Ovary (tissue), 7 donors: ENCODE measurements at regions not wholly inside any gene's neighbourhood (a gene's known extent, or its start where the extent isn't known, plus 50 kb on each side); places are given as distances from the start of the nearest gene placed in this dataset.

Experiments used
- DNase-seq, 5 donors: peaks; one replicate each; pipeline ENCODE4 v3.0.0-alpha.2; 2019 to 2020
- H3K27ac ChIP-seq, 2 donors: fragments of 200-600 bp; one replicate each; pipeline versions ENCODE4 v1.5.1 to v1.8.0; 2019 to 2022
- H3K27me3 ChIP-seq: fragments of 200-600 bp; one replicate; pipeline ENCODE4 v1.8.0; 2022
- H3K36me3 ChIP-seq: fragments of 200-600 bp; sonication (generic); one replicate; pipeline ENCODE4 v1.5.1; 2019
- H3K4me1 ChIP-seq: one replicate; pipeline ENCODE4 v1.8.1; 2013; ENCODE audit warnings: mild to moderate bottlenecking, moderate library complexity; ENCODE audit not compliant: insufficient read depth
- H3K4me3 ChIP-seq: fragments of 200-600 bp; sonication (generic); one replicate; pipeline ENCODE4 v1.5.1; 2017
- H3K9me3 ChIP-seq, 2 donors: fragments of 200-600 bp in 1 of 2; sonication (generic) in 1 of 2; one replicate each; pipeline versions ENCODE4 v1.5.1 to v1.8.1; 2013 to 2019; ENCODE audit warnings: mild to moderate bottlenecking in 1 of 2, moderate library complexity in 1 of 2
- CTCF ChIP-seq, 3 donors: fragments of 450-650 bp in 2 of 3; fragments of 200-600 bp in 1 of 3; IDR thresholded peaks; one replicate each; pipeline versions ENCODE4 v1.5.1 to v1.8.0; 2016 to 2022; ENCODE audit warnings: antibody characterized with exemption in 3 of 3, mild to moderate bottlenecking in 1 of 3
- EP300 ChIP-seq: sonication (generic); formaldehyde crosslinking; IDR thresholded peaks from one replicate; pipeline ENCODE4 v1.6.1; 2017; ENCODE audit warnings: antibody characterized with exemption
- POLR2A ChIP-seq: fragments of 450-650 bp; IDR thresholded peaks from one replicate; pipeline ENCODE4 v1.6.1; 2017; ENCODE audit warnings: antibody characterized with exemption, mild to moderate bottlenecking, moderate library complexity
- WGBS, 3 donors: extraction: QIAGEN DNeasy Blood & Tissue Kit in 1 of 3; methylation state at CpG; one replicate each; pipeline versions ENCODE4 v1.1.5 to v1.1.7; 2013 to 2017; 5-methylcytosine and 5-hydroxymethylcytosine counted together
- intact Hi-C, 4 donors: fragments of 100-400 bp; cut with DNase I; formaldehyde crosslinking; loops; one replicate each; pipeline versions ENCODE4 v1.11.0 to v1.15.1; 2022 to 2023
- donor health status: DM: no; HTN: no; CAD: no; lungs with moderate emphysema.
- donor health status: DM: no; HTN: no; CAD: no.
- donor health status: Bipolar disorder and iron deficiency.
- donor health status: DM: no; HTN: no; CAD: no.
- donor health status: DM: yes; HTN: yes; CAD: no.

- H3K9me3 ChIP-seq = no peaks in the 10 kb centered on the region
- peaks cover 1% of the 10 kb centered on the region for H3K4me1 ChIP-seq
- H3K27me3 ChIP-seq = no peaks in the 10 kb centered on the region
- intact Hi-C loops = no loop called here
- no peak overlapping the region for H3K27ac ChIP-seq
- TF ChIP-seq CTCF (IDR thresholded peaks at IDR 0.05) = no peak
- no peak for TF ChIP-seq EP300
- no peaks in the 10 kb centered on the region for H3K36me3 ChIP-seq
- H3K4me3 ChIP-seq = no peak overlapping the region
- DNase-seq = no peak
These were observed 127.0 kb downstream of the PRELID2 start for GRCh38 chr5:145708169-145708568.

GRCh38 chr5:145704724-145705123 lies 130.4 kb downstream of the PRELID2 start:
- no peaks in the 10 kb centered on the region for H3K27me3 ChIP-seq
- DNase-seq = no peak
- no peak overlapping the region for H3K4me3 ChIP-seq
- intact Hi-C loops = no loop called here
- TF ChIP-seq POLR2A = no peak
- no peak for TF ChIP-seq EP300
- no peak for TF ChIP-seq CTCF (IDR thresholded peaks at IDR 0.05)
- no peaks in the 10 kb centered on the region for H3K36me3 ChIP-seq
- H3K27ac ChIP-seq = no peak overlapping the region
- 89 to 90% (median 90%) methylated on average over 3 of the region's 3 CpGs for WGBS, 3 donors
- no peaks in the 10 kb centered on the region for H3K4me1 ChIP-seq
- H3K9me3 ChIP-seq = no peaks in the 10 kb centered on the region

- H3K36me3 ChIP-seq = no peaks in the 10 kb centered on the region
- intact Hi-C loops = no loop called here
- no peaks in the 10 kb centered on the region for H3K4me1 ChIP-seq
- 91 to 96% (median 94%) methylated on average over 4 of the region's 4 CpGs for WGBS, 3 donors
- no peak for TF ChIP-seq POLR2A
- TF ChIP-seq CTCF (IDR thresholded peaks at IDR 0.05) = no peak
- no peak for TF ChIP-seq EP300
- H3K4me3 ChIP-seq = no peak overlapping the region
- H3K27me3 ChIP-seq = no peaks in the 10 kb centered on the region
- H3K9me3 ChIP-seq = no peaks in the 10 kb centered on the region
- H3K27ac ChIP-seq = no peak overlapping the region
- DNase-seq = no peak
These were observed 131.3 kb downstream of the PRELID2 start for GRCh38 chr5:145703856-145704255.

GRCh38 chr5:145701404-145701803 lies 133.7 kb downstream of the PRELID2 start:
- TF ChIP-seq POLR2A (no peak), CTCF (IDR thresholded peaks at IDR 0.05) (no peak), EP300 (no peak)
- Histone ChIP-seq H3K4me1 (no peaks in the 10 kb centered on the region), H3K4me3 (no peak overlapping the region), H3K27ac (no peak overlapping the region), H3K9me3 (no peaks in the 10 kb centered on the region), H3K36me3 (no peaks in the 10 kb centered on the region), H3K27me3 (no peaks in the 10 kb centered on the region)
- DNase-seq = no peak
- 90 to 96% (median 94%) methylated on average over 3 of the region's 3 CpGs for WGBS, 3 donors
- intact Hi-C loops = no loop called here

GRCh38 chr5:145699846-145700245 lies 135.3 kb downstream of the PRELID2 start:
- TF ChIP-seq CTCF (IDR thresholded peaks at IDR 0.05) (no peak), EP300 (no peak), POLR2A (no peak)
- no peaks in the 10 kb centered on the region for H3K36me3 ChIP-seq
- H3K27ac ChIP-seq = no peak overlapping the region
- intact Hi-C loops = no loop called here
- H3K27me3 ChIP-seq = no peaks in the 10 kb centered on the region
- no peak overlapping the region for H3K4me3 ChIP-seq
- no peaks in the 10 kb centered on the region for H3K4me1 ChIP-seq
- H3K9me3 ChIP-seq = no peaks in the 10 kb centered on the region
- 72 to 93% (median 89%) methylated on average over 2 of the region's 2 CpGs for WGBS, 3 donors
- no peak for DNase-seq
